MCF 10A (cell line): ENCODE measurements at regions not wholly inside any gene's neighbourhood (a gene's known extent, or its start where the extent isn't known, plus 50 kb on each side); places are given as distances from the start of the nearest gene placed in this dataset.

ENCODE experiments used
- BruUV-seq: library from RNA; stranded (reverse); fragments of 400-500 nt; replicated peaks from 2 replicates; lab custom pipeline; 2021; lab: Mats Ljungman, UMichigan
- CTCF ChIA-PET: fragments of 300-600 bp; sonication (Branson Sonifier 250); formaldehyde crosslinking; extraction: SDS; loops from one replicate; lab custom pipeline; 2021; ENCODE audit warnings: antibody characterized with exemption, inconsistent platforms; lab: Yijun Ruan, JAX
- POLR2A ChIA-PET: fragments of 300-600, 350-650 bp; sonication (Branson Sonifier 250); formaldehyde crosslinking; extraction: SDS; loops from one replicate; lab custom pipeline; 2020; ENCODE audit warnings: antibody characterized with exemption, inconsistent platforms; lab: Yijun Ruan, JAX
- DNase-seq: peaks from one replicate; pipeline ENCODE4 v3.0.0-alpha.2; 2018; ENCODE audit not compliant: unreplicated experiment
- H3K27ac Mint-ChIP-seq: one replicate; pipeline ENCODE4 v1.8.0; 2022; ENCODE audit warnings: mild to moderate bottlenecking, low read depth, mixed read lengths; ENCODE audit not compliant: unreplicated experiment
- H3K27me3 Mint-ChIP-seq: one replicate; pipeline ENCODE4 v1.8.0; 2022; ENCODE audit warnings: mixed read lengths; ENCODE audit not compliant: insufficient read depth, unreplicated experiment
- H3K36me3 Mint-ChIP-seq: one replicate; pipeline ENCODE4 v1.8.0; 2022; ENCODE audit warnings: mild to moderate bottlenecking, moderate library complexity, mixed read lengths; ENCODE audit not compliant: insufficient read depth, unreplicated experiment
- H3K4me1 Mint-ChIP-seq: one replicate; pipeline ENCODE4 v1.8.0; 2022; ENCODE audit warnings: mixed read lengths; ENCODE audit not compliant: insufficient read depth, unreplicated experiment
- H3K4me3 Mint-ChIP-seq: one replicate; pipeline ENCODE4 v1.8.0; 2022; ENCODE audit warnings: mild to moderate bottlenecking, moderate library complexity, mixed read lengths; ENCODE audit not compliant: unreplicated experiment
- H3K9me3 Mint-ChIP-seq: one replicate; pipeline ENCODE4 v1.8.0; 2022; ENCODE audit warnings: mixed read lengths; ENCODE audit not compliant: unreplicated experiment
- CTCF ChIP-seq: fragments of 200-600 bp; IDR thresholded peaks from one replicate; pipeline ENCODE4 v1.8.0; 2022; ENCODE audit warnings: antibody characterized with exemption, mild to moderate bottlenecking; ENCODE audit not compliant: unreplicated experiment
- intact Hi-C: fragments of 100-400 bp; cut with micrococcal nuclease; formaldehyde crosslinking; loops from 2 replicates; pipeline ENCODE4 v1.14.1; 2022

- BruUV-seq = no TSS peak
- H3K27ac Mint-ChIP-seq = no peak overlapping the region
- peaks cover under 1% of the 10 kb centered on the region for H3K9me3 Mint-ChIP-seq
- H3K4me1 Mint-ChIP-seq = no peaks in the 10 kb centered on the region
- H3K27me3 Mint-ChIP-seq = peaks cover 33% of the 10 kb centered on the region
- CTCF ChIA-PET = interaction anchor here (0.6 kb wide), 1 partner anchor 1808 kb away, joined by 4 read pairs; no protein-coding TSS in a partner anchor
- no peak for DNase-seq
- intact Hi-C loops = no loop called here
- H3K36me3 Mint-ChIP-seq = no peaks in the 10 kb centered on the region
- POLR2A ChIA-PET = interaction anchor here (0.7 kb wide), 1 partner anchor 85 kb away, joined by 3 read pairs; no protein-coding TSS in a partner anchor
- TF ChIP-seq CTCF = no peak
- H3K4me3 Mint-ChIP-seq = no peak overlapping the region
These were observed 259.3 kb downstream of the ERMARD start for GRCh38 chr6:170010665-170011203.

GRCh38 chr6:170008294-170008785 lies 256.9 kb downstream of the ERMARD start:
- ChIA-PET POLR2A (no interaction called here), CTCF (interaction anchor here (0.7 to 1.0 kb wide), 2 partner anchors 250 to 521 kb away, joined by 3 read pairs; no protein-coding TSS in a partner anchor)
- peaks cover 19% of the 10 kb centered on the region for H3K27me3 Mint-ChIP-seq
- no peaks in the 10 kb centered on the region for H3K4me1 Mint-ChIP-seq
- H3K4me3 Mint-ChIP-seq = no peak overlapping the region
- H3K36me3 Mint-ChIP-seq = no peaks in the 10 kb centered on the region
- no TSS peak for BruUV-seq
- peaks cover 16% of the 10 kb centered on the region for H3K9me3 Mint-ChIP-seq
- no peak for DNase-seq
- intact Hi-C loops = no loop called here
- no peak for TF ChIP-seq CTCF
- H3K27ac Mint-ChIP-seq = no peak overlapping the region

GRCh38 chr6:170007468-170008293 lies 256.3 kb downstream of the ERMARD start:
- Mint-ChIP-seq H3K36me3 (no peaks in the 10 kb centered on the region), H3K4me3 (no peak overlapping the region), H3K9me3 (peaks cover 18% of the 10 kb centered on the region), H3K4me1 (no peaks in the 10 kb centered on the region), H3K27ac (no peak overlapping the region), H3K27me3 (peaks cover 13% of the 10 kb centered on the region)
- no peak for TF ChIP-seq CTCF
- POLR2A ChIA-PET = no interaction called here
- DNase-seq = no peak
- intact Hi-C loops = no loop called here
- CTCF ChIA-PET = interaction anchor here (1.0 kb wide), 1 partner anchor 522 kb away, joined by 3 read pairs; no protein-coding TSS in a partner anchor
- no TSS peak for BruUV-seq

- Mint-ChIP-seq H3K36me3 (no peaks in the 10 kb centered on the region), H3K27me3 (peaks cover 12% of the 10 kb centered on the region), H3K27ac (no peak overlapping the region), H3K9me3 (peaks cover 24% of the 10 kb centered on the region), H3K4me1 (no peaks in the 10 kb centered on the region), H3K4me3 (no peak overlapping the region)
- no peak for DNase-seq
- BruUV-seq = no TSS peak
- TF ChIP-seq CTCF = no peak
- ChIA-PET CTCF (no interaction called here), POLR2A (no interaction called here)
- intact Hi-C loops = no loop called here
These were observed 255.6 kb downstream of the ERMARD start for GRCh38 chr6:170006900-170007467.
